Osteoblast (primary cell): ENCODE measurements at regions not wholly inside any gene's neighbourhood (a gene's known extent, or its start where the extent isn't known, plus 50 kb on each side); places are given as distances from the start of the nearest gene placed in this dataset.

Source experiments
- DNase-seq: peaks from one replicate; pipeline ENCODE4 v3.0.0; 2011; ENCODE audit warnings: low spot score, mixed read lengths; ENCODE audit not compliant: insufficient read length; ENCODE audit errors: missing footprints
- H2AFZ ChIP-seq: 2 replicates; pipeline ENCODE4 v1.6.0; 2011; ENCODE audit warnings: mild to moderate bottlenecking, low read length
- H3K27ac ChIP-seq: 2 replicates; pipeline ENCODE4 v1.5.1; 2011; ENCODE audit warnings: mild to moderate bottlenecking, low read depth, low read length, moderate library complexity
- H3K27me3 ChIP-seq: 2 replicates; pipeline ENCODE4 v1.6.0; 2012; ENCODE audit warnings: mild to moderate bottlenecking, control low read depth, inconsistent platforms, low read length, moderate library complexity; ENCODE audit not compliant: insufficient read depth
- H3K36me3 ChIP-seq: 2 replicates; pipeline ENCODE4 v1.5.1; 2011; ENCODE audit warnings: mild to moderate bottlenecking, low read length, control low read depth, moderate library complexity; ENCODE audit not compliant: insufficient read depth
- H3K4me1 ChIP-seq: 2 replicates; pipeline ENCODE4 v1.5.1; 2011; ENCODE audit warnings: mild to moderate bottlenecking, low read length, control low read depth, moderate library complexity; ENCODE audit not compliant: insufficient read depth
- H3K4me2 ChIP-seq: 2 replicates; pipeline ENCODE4 v1.6.0; 2011; ENCODE audit warnings: mild to moderate bottlenecking, low read length; ENCODE audit not compliant: insufficient read depth
- H3K4me3 ChIP-seq: fragments of 200-600 bp; sonication (generic); 3 replicates; pipeline ENCODE4 v1.5.1; 2012; ENCODE audit warnings: mild to moderate bottlenecking, low read length, inconsistent platforms; ENCODE audit not compliant: insufficient read depth
- H3K79me2 ChIP-seq: 2 replicates; pipeline ENCODE4 v1.6.0; 2012; ENCODE audit warnings: mild to moderate bottlenecking, low read length, control low read depth, inconsistent platforms; ENCODE audit not compliant: insufficient read depth
- H3K9me3 ChIP-seq: 2 replicates; pipeline ENCODE4 v1.5.1; 2011; ENCODE audit warnings: low read depth, low read length, control low read depth
- H4K20me1 ChIP-seq: 2 replicates; pipeline ENCODE4 v1.6.0; 2012; ENCODE audit warnings: mild to moderate bottlenecking, low read length, control low read depth; ENCODE audit not compliant: insufficient read depth
- CTCF ChIP-seq: IDR thresholded peaks from 2 replicates; pipeline ENCODE4 v1.5.1; 2011; ENCODE audit warnings: mild to moderate bottlenecking, low read depth, low read length, moderate library complexity; ENCODE audit errors: extremely low read depth

GRCh38 chr7:124422081-124422480, 343.5 kb downstream of the GPR37 start:
- no peaks in the 10 kb centered on the region for H3K4me1 ChIP-seq
- no peak overlapping the region for H3K4me2 ChIP-seq
- no peaks in the 10 kb centered on the region for H3K79me2 ChIP-seq
- no peak for TF ChIP-seq CTCF
- H3K36me3 ChIP-seq = no peaks in the 10 kb centered on the region
- no peaks in the 10 kb centered on the region for H3K9me3 ChIP-seq
- no peaks in the 10 kb centered on the region for H4K20me1 ChIP-seq
- H3K4me3 ChIP-seq = no peak overlapping the region
- no peaks in the 10 kb centered on the region for H3K27me3 ChIP-seq
- no peak for DNase-seq
- no peak overlapping the region for H2AFZ ChIP-seq
- no peak overlapping the region for H3K27ac ChIP-seq

GRCh38 chr7:124420367-124420766, 345.2 kb downstream of the GPR37 start:
- H4K20me1 ChIP-seq = no peaks in the 10 kb centered on the region
- H2AFZ ChIP-seq = no peak overlapping the region
- H3K27ac ChIP-seq = no peak overlapping the region
- no peaks in the 10 kb centered on the region for H3K4me1 ChIP-seq
- H3K27me3 ChIP-seq = no peaks in the 10 kb centered on the region
- H3K4me3 ChIP-seq = no peak overlapping the region
- H3K9me3 ChIP-seq = no peaks in the 10 kb centered on the region
- no peaks in the 10 kb centered on the region for H3K36me3 ChIP-seq
- no peak for TF ChIP-seq CTCF
- no peaks in the 10 kb centered on the region for H3K79me2 ChIP-seq
- no peak overlapping the region for H3K4me2 ChIP-seq
- no peak for DNase-seq

DNA sequence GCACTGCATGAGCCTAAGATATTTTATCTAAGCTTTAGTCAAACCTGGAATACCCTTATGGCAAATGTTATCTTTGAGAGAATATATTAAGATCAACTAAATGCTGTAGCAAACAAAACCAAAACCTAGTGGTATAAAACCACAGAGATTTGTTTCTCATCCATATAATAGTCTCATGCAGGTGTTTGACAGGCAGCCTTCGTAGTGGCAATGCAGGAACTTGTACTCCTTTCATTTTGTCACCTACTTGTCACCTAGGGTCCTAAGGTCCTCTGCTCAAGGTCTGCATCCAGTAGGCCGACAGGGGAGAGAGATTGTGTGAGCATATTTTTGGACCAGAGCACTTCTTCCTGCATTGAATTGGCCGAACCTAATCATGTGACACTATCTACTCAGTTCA, 352.6 kb downstream of the GPR37 start:
- Histone ChIP-seq H3K36me3 (no peaks in the 10 kb centered on the region), H3K4me1 (no peaks in the 10 kb centered on the region), H3K27me3 (no peaks in the 10 kb centered on the region), H3K79me2 (no peaks in the 10 kb centered on the region), H3K9me3 (no peaks in the 10 kb centered on the region), H3K4me2 (no peak overlapping the region), H2AFZ (no peak overlapping the region), H3K27ac (no peak overlapping the region), H3K4me3 (no peak overlapping the region), H4K20me1 (no peaks in the 10 kb centered on the region)
- no peak for TF ChIP-seq CTCF
- no peak for DNase-seq

DNA sequence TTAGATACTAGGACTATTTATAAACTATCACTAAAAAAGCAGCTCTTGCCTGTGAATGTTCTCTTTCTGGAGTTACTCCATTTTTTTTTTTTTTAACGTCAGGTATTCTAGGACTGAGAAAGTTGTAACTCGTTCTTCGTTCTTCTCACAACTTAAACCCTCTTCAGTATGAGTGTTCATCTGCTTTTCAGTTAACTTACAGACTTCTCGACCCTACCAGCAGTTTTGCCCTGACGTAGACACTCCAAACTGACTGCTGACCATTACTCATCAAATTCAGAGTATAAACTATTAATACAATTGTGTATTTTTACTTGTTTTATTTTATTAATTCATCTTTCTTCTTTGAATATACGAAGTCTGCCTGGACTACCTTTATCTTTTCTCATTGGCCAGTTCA, 353.1 kb downstream of the GPR37 start:
- Histone ChIP-seq H3K27me3 (no peaks in the 10 kb centered on the region), H3K79me2 (no peaks in the 10 kb centered on the region), H3K9me3 (no peaks in the 10 kb centered on the region), H3K36me3 (no peaks in the 10 kb centered on the region), H2AFZ (no peak overlapping the region), H3K4me2 (no peak overlapping the region), H3K27ac (no peak overlapping the region), H3K4me1 (no peaks in the 10 kb centered on the region), H3K4me3 (no peak overlapping the region), H4K20me1 (no peaks in the 10 kb centered on the region)
- TF ChIP-seq CTCF = no peak
- no peak for DNase-seq
